Sigmoid colon (tissue), 6 donors: ENCODE measurements at regions not wholly inside any gene's neighbourhood (a gene's known extent, or its start where the extent isn't known, plus 50 kb on each side); places are given as distances from the start of the nearest gene placed in this dataset.
"Not testable (repeated sequence)": the region's sequence is repeated elsewhere in the genome, so short reads cannot be mapped to it uniquely, and the experiment has no call there.

Source experiments
- DNase-seq: peaks from one replicate; pipeline ENCODE4 v3.0.0-alpha.2; 2019
- H3K27ac ChIP-seq, 4 donors: fragments of 200-600 bp; sonication (generic); one replicate each; pipeline ENCODE4 v1.5.1; 2016 to 2019; ENCODE audit warnings: mild to moderate bottlenecking in 1 of 4
- H3K27me3 ChIP-seq, 3 donors: fragments of 200-600 bp; sonication (generic); one replicate each; pipeline ENCODE4 v1.5.1; 2019; ENCODE audit warnings: mild to moderate bottlenecking in 1 of 3
- H3K36me3 ChIP-seq, 4 donors: fragments of 200-600 bp; sonication (generic); one replicate each; pipeline ENCODE4 v1.5.1; 2016 to 2019
- H3K4me1 ChIP-seq, 4 donors: fragments of 200-600 bp; sonication (generic); one replicate each; pipeline ENCODE4 v1.5.1; 2017 to 2019
- H3K4me3 ChIP-seq, 4 donors: fragments of 200-600 bp; sonication (generic); one replicate each; pipeline ENCODE4 v1.5.1; 2017 to 2019; ENCODE audit warnings: mild to moderate bottlenecking in 2 of 4, moderate library complexity in 1 of 4
- H3K9me3 ChIP-seq, 4 donors: fragments of 200-600 bp in 3 of 4; sonication (generic) in 3 of 4; one replicate each; pipeline versions ENCODE4 v1.5.1 to v1.6.1; 2013 to 2019
- EP300 ChIP-seq, 4 donors: sonication (generic); formaldehyde crosslinking; IDR thresholded peaks; one replicate each; pipeline ENCODE4 v1.6.1; 2017; ENCODE audit warnings: antibody characterized with exemption in 4 of 4
- POLR2A ChIP-seq, 2 donors: fragments of 450-650 bp; IDR thresholded peaks; one replicate each; pipeline ENCODE4 v1.6.1; 2016; ENCODE audit warnings: antibody characterized with exemption in 2 of 2, mild to moderate bottlenecking in 2 of 2, moderate library complexity in 2 of 2
- POLR2AphosphoS5 ChIP-seq, 4 donors: sonication (generic); formaldehyde crosslinking; IDR thresholded peaks; one replicate each; pipeline ENCODE4 v1.6.1; 2017; ENCODE audit warnings: antibody characterized with exemption in 4 of 4
- WGBS, 2 donors: extraction: QIAGEN DNeasy Blood & Tissue Kit; methylation state at CpG; one replicate each; pipeline ENCODE4 v1.1.7; 2013; 5-methylcytosine and 5-hydroxymethylcytosine counted together
- intact Hi-C: fragments of 100-400 bp; cut with DNase I; formaldehyde crosslinking; loops from one replicate; pipeline ENCODE4 v1.15.1; 2023
- TF ChIP-seq, protein P1 (sequence below), 4 experiments: fragments of 450-650 bp in 3 of 4; fragments of 200-600 bp in 1 of 4; IDR thresholded peaks; one replicate each; pipeline ENCODE4 v1.5.1; 2016 to 2019; ENCODE audit warnings: antibody characterized with exemption in 4 of 4, mild to moderate bottlenecking in 3 of 4, moderate library complexity in 2 of 4
- donor health status: healthy with polysubstance abuse.
- donor health status: healthy.

DNA sequence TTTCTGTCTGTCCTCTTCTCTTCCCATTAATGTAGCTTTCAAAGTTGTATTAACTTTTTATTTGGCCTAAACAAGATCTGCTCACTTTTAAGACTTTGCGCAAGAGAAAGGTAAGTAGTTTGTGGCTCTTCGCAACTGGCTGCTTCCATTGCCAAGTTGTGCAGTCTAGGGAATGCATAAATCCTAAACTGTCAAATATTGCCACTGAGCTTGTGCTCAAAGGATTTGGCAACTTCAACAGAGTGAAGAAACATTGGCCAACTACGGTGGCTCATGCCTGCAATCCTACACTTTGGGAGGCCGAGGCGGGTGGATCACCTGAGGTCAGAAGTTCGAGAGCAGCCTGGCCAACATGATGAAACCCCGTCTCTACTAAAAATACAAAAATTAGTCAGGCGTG, 826.4 kb downstream of the EPHA4 start:
- no peak overlapping the region for H3K27ac ChIP-seq
- H3K27me3 ChIP-seq = no peaks in the 10 kb centered on the region
- H3K36me3 ChIP-seq = no peaks in the 10 kb centered on the region
- intact Hi-C loops = no loop called here
- 94% methylated on average over 8 of the region's 8 CpGs for WGBS, 2 donors
- H3K9me3 ChIP-seq = no peaks in the 10 kb centered on the region
- H3K4me3 ChIP-seq = no peak overlapping the region
- peak; percentile 46 for DNase-seq
- TF ChIP-seq POLR2AphosphoS5 (IDR thresholded peaks at IDR 0.05) = no peak
- TF ChIP-seq EP300 (IDR thresholded peaks at IDR 0.05) = no peak
- TF ChIP-seq POLR2A (IDR thresholded peaks at IDR 0.05) = no peak
- TF ChIP-seq, protein P1, sequence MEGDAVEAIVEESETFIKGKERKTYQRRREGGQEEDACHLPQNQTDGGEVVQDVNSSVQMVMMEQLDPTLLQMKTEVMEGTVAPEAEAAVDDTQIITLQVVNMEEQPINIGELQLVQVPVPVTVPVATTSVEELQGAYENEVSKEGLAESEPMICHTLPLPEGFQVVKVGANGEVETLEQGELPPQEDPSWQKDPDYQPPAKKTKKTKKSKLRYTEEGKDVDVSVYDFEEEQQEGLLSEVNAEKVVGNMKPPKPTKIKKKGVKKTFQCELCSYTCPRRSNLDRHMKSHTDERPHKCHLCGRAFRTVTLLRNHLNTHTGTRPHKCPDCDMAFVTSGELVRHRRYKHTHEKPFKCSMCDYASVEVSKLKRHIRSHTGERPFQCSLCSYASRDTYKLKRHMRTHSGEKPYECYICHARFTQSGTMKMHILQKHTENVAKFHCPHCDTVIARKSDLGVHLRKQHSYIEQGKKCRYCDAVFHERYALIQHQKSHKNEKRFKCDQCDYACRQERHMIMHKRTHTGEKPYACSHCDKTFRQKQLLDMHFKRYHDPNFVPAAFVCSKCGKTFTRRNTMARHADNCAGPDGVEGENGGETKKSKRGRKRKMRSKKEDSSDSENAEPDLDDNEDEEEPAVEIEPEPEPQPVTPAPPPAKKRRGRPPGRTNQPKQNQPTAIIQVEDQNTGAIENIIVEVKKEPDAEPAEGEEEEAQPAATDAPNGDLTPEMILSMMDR (IDR thresholded peaks at IDR 0.05) = no peak
- H3K4me1 ChIP-seq = no peaks in the 10 kb centered on the region

DNA sequence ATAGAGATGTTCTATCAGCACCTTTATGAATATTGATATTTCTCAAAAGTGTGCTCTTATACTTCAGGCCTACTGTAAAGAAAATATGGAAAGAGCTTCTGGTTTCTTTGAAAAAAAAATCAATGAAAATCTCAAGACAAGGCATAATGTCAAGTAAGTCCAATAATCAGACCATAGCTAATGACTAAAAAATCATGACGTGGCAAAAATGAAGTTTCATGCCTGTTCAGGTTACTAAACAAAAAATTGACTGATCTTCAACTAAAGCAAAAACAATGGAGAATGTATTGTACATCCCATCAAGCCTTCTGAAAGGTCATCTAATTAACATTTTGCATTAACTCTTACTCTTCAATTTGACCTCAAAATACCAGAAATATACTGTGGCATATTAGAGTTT, 824.4 kb downstream of the EPHA4 start:
- Histone ChIP-seq H3K4me3 (no peak overlapping the region), H3K4me1 (no peaks in the 10 kb centered on the region), H3K9me3 (no peaks in the 10 kb centered on the region), H3K36me3 (no peaks in the 10 kb centered on the region), H3K27me3 (no peaks in the 10 kb centered on the region), H3K27ac (no peak overlapping the region)
- 83 to 89% methylated on average over 1 of the region's 1 CpG for WGBS, 2 donors
- TF ChIP-seq POLR2A (IDR thresholded peaks at IDR 0.05) = no peak
- no peak for TF ChIP-seq POLR2AphosphoS5 (IDR thresholded peaks at IDR 0.05)
- TF ChIP-seq, protein P1 (IDR thresholded peaks at IDR 0.05) = no peak
- TF ChIP-seq EP300 (IDR thresholded peaks at IDR 0.05) = no peak
- intact Hi-C loops = no loop called here
- no peak for DNase-seq

DNA sequence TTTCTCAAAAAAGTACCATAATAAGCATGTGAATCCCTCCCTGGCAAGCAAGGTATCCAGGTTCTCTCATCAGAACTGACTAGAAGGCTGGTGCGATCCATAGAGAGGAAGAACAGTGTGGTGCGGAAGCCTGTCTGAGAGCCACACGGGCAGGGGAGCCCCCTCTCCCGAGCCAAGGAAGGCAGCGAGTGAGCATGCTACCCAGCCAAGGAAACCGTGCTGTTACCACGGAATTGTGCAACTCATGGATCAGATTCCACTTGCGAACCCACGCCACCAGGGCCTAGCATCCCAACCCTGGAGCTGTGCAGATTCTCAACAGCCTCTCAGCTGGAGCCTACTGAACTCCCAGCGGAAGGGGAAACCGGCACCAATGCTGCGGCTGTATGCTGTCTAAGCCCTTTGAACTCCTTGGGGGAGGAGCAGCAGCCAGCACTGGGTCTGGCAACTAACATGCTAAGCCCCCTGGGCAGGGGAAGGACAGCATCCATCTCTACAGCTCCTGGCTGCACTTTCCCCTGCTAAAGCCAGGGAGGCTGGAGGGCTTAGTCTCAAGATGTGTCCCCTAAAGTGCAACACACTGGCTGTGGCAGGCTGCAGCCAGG, 823.1 kb downstream of the EPHA4 start:
- Histone ChIP-seq H3K4me3 (no peak overlapping the region), H3K27ac (no peak overlapping the region), H3K4me1 (no peaks in the 10 kb centered on the region), H3K36me3 (no peaks in the 10 kb centered on the region), H3K9me3 (no peaks in the 10 kb centered on the region), H3K27me3 (no peaks in the 10 kb centered on the region)
- intact Hi-C loops = no loop called here
- 82 to 85% methylated on average over 12 of the region's 12 CpGs for WGBS, 2 donors
- DNase-seq = no peak
- TF ChIP-seq, protein P1 (IDR thresholded peaks at IDR 0.05) = no peak
- no peak for TF ChIP-seq EP300 (IDR thresholded peaks at IDR 0.05)
- no peak for TF ChIP-seq POLR2AphosphoS5 (IDR thresholded peaks at IDR 0.05)
- TF ChIP-seq POLR2A (IDR thresholded peaks at IDR 0.05) = no peak

DNA sequence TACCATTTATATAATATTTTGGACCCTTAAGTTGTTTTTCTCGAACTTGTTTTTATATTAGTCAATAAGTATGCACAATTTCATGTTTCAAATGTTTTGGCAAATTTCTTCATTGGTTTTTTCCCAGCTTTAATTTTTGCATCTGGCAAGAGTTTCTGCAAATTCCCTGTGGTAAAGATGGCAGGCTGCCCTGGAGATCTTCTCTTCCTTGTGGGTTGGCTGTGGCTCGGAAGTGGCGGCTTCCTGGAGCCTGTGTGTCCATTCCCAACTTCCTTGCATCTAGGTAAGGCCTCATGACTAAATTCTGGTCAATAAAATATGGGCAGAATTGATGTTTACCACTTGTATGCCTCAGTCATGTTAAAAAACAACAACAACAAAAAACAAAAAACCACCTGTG, 818.6 kb downstream of the EPHA4 start:
- Histone ChIP-seq H3K4me3 (no peak overlapping the region), H3K27ac (no peak overlapping the region), H3K4me1 (no peaks in the 10 kb centered on the region), H3K36me3 (no peaks in the 10 kb centered on the region), H3K9me3 (no peaks in the 10 kb centered on the region), H3K27me3 (no peaks in the 10 kb centered on the region)
- intact Hi-C loops = no loop called here
- 85 to 86% methylated on average over 3 of the region's 3 CpGs for WGBS, 2 donors
- DNase-seq = no peak
- TF ChIP-seq, protein P1 (IDR thresholded peaks at IDR 0.05) = no peak
- TF ChIP-seq EP300 (IDR thresholded peaks at IDR 0.05) (no peak), POLR2AphosphoS5 (IDR thresholded peaks at IDR 0.05) (no peak), POLR2A (IDR thresholded peaks at IDR 0.05) (no peak)

DNA sequence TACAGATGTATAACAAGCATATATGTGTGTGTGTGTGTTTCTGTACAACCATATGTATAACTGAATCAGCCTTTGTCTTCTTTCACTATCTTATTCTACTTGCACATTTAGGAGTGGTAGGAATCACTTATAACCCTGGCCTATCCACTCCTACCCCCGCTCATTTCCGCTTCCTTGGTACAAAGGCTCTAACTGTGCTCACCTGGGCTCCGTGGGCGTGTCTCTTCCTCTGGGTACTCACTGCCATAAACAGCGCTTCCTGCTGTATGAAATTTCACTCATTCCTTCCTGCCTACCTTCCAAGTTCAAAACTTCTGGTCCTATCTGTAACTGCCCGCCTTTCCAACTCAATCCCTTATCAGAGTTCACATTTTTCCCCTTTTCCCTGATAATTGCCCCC, 815.5 kb downstream of the EPHA4 start:
- Histone ChIP-seq H3K4me1 (no peaks in the 10 kb centered on the region), H3K27me3 (no peaks in the 10 kb centered on the region), H3K9me3 (no peaks in the 10 kb centered on the region), H3K27ac (no peak overlapping the region), H3K4me3 (no peak overlapping the region), H3K36me3 (no peaks in the 10 kb centered on the region)
- WGBS, 2 donors = 20 to 62% methylated on average over 6 of the region's 6 CpGs
- TF ChIP-seq, protein P1 (IDR thresholded peaks at IDR 0.05) = no peak
- TF ChIP-seq POLR2AphosphoS5 (IDR thresholded peaks at IDR 0.05) = no peak
- TF ChIP-seq EP300 (IDR thresholded peaks at IDR 0.05) = no peak
- TF ChIP-seq POLR2A (IDR thresholded peaks at IDR 0.05) = no peak
- intact Hi-C loops = no loop called here
- no peak for DNase-seq

DNA sequence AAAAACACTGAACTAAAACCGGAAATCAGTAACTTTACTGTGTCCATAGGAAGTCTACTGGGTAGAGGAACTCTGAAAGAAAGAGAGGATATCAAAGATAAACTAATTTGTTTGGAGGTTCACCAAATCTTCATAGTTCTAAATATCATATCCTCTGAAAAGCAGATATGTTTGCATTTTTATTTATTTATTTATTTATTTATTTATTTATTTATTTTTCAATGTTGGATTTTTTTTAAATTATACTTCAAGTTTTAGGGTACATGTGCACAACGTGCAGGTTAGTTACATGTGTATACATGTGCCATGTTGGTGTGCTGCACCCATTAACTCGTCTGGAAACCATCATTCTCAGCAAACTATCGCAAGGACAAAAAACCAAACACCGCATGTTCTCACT, 813.7 kb downstream of the EPHA4 start:
- whole genome bisulfite sequencing, 2 donors = 93 to 95% methylated on average over 5 of the region's 5 CpGs
- H3K4me3 ChIP-seq, H3K4me1 ChIP-seq, H3K27ac ChIP-seq, DNase-seq, H3K27me3 ChIP-seq, H3K36me3 ChIP-seq, intact Hi-C loops, H3K9me3 ChIP-seq: not testable (repeated sequence)
